HG03442 (cell line): ENCODE measurements at regions not wholly inside any gene's neighbourhood (a gene's known extent, or its start where the extent isn't known, plus 50 kb on each side); places are given as distances from the start of the nearest gene placed in this dataset.
A peak's percentile ranks its signal among the peaks of the same experiment; 100 is the strongest.
"Not testable (repeated sequence)": the region's sequence is repeated elsewhere in the genome, so short reads cannot be mapped to it uniquely, and the experiment has no call there.

Experiments used
- ATAC-seq: cut with Tn5 transposase; IDR thresholded peaks from one replicate; pipeline ENCODE4 v1.9.1; 2021; ENCODE audit warnings: mild to moderate bottlenecking, moderate library complexity; ENCODE audit not compliant: unreplicated experiment

DNA sequence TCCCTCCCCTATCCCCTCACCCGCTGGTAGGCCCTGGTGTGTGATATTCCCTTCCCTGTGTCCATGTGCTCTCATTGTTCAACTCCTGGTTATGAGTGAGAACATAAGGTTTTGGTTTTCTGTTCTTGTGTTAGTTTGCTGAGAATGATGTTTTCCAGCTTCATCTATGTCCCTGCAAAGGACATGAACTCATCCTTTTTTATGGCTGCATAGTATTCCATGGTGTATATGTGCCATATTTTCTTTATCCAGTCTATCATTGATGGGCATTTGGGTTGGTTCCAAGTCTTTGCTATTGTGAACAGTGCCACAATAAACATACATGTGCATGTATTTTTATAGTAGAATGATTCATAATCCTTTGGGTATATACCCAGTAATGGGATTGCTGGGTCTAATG lies 217.8 kb downstream of the TLE3 start:
- not testable (repeated sequence) for ATAC-seq

GRCh38 chr15:69880571-69881301 lies 217.0 kb downstream of the TLE3 start:
- no peak for ATAC-seq

DNA sequence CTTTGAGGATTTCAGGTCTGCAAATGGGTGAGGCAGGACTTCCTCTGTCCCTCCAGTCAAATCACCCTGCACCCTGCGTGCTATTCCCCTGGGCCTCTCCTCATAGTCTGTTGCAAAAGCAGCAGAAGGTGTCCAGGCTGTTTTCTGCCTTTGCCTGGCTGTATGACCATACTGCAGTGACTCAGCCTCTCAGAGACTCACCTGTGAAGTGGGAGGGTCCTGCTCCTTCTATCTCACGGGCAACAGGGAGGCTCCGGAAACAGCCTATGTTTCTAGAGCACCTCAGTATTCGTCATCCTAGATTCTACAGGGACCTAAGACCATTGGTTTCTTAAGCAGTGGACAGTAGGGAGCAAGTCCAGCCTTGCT lies 216.4 kb downstream of the TLE3 start:
- peak; percentile 3 for ATAC-seq

DNA sequence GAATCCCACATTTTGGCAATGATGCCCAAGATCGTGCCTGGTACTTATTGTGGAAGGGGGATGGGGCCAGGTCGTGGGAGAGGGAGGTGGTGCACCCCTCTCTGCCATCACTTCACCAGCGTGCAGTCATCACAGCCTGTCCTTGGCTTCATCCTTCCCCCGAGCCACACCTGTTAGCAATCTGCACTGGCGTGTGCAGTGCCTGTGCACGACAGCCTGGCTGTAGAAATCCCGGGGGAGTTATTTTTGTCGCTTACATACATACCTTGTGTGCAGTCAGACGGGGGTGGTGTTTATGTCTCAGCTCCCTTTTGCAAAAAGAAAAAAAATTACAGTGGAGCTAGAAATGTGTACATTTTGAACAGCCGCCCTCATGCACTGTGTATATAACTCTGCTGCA lies 216.0 kb downstream of the TLE3 start:
- ATAC-seq: peak; percentile 88

GRCh38 chr15:69883306-69883705 lies 214.4 kb downstream of the TLE3 start:
- ATAC-seq: no peak

DNA sequence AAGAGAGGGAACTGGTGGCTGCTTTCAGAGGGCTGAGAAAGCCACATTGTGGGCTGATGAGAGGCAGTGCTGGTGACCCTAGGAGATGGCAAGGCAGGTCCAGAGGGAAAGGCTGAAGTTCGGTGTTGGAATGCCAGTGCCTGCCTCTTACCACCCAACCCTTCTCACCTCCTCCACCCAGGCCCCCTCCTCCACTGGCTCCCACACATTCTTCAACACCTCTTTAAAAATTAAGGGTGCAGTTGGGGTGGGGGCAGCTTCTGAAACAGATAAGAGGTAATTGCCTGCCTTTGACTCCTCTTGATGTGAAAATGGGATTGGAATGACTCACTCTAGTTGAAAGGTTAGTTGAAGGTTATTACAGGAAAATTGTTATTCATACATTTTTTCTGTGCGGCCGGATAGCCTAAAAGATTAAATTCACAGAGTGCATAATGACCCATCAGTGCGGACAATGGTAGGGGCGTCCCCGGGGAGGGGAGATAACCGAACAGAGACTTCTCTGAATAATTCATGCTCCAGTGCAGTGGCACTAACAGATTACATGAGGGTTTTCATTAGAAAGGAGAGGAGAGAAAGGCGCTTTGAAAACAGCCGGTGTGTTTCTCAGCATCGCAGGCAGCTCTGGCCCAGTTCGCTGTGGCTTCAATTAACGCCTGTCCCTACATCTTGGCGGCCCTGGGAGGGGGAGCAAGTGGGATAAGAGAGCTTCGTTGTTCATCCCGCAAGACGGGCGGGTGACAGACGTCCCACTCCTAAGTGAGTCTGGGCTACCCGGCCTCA lies 212.4 kb downstream of the TLE3 start:
- no peak for ATAC-seq

GRCh38 chr15:69887009-69887408 lies 210.7 kb downstream of the TLE3 start:
- no peak for ATAC-seq

GRCh38 chr15:69887553-69887952 lies 210.2 kb downstream of the TLE3 start:
- no peak for ATAC-seq

DNA sequence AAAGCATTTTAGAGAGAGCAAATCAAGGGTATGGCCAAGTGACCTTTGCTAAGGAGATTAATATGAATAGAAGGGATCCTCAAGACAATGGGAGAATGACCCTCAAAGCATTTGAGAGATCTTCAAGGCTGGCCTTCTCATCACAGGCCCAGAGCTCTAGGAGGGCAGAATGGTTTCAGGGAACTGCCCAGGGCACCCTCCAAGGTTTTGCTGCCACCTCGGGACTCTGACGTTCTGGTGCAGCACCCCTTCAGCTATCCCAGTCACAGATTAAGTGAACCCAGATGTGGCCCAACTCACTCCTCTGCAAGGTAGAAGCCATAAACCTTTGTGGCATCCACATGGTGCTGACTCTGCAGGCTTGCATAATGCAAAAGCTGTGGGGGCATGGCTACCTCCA lies 209.3 kb downstream of the TLE3 start:
- ATAC-seq: no peak

DNA sequence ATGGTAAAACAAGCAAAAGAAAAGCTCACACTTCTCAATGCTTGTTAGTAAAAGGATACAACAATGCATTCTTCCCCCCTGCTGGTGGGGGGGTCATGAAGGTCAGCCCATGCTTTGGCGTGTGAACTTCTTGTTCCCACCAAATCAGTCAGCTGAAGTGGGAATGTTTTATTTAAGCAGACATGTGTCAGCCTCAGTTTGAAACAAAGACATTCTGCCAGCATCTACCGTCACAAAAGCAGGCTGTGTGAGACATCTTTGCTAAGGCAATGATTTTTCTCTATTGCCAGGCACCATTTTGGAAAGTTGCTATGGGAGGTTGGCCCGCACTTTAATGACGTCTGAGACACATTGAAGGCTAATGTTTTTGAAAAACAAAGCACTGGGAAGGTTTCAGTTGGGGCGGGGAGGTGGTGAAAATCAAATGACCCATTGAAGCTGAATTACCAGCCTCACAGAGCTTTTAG lies 206.6 kb downstream of the TLE3 start:
- ATAC-seq: no peak

GRCh38 chr15:69891606-69892005 lies 206.1 kb downstream of the TLE3 start:
- no peak for ATAC-seq

- no peak for ATAC-seq
These were observed 205.4 kb downstream of the TLE3 start for GRCh38 chr15:69892351-69892750.

DNA sequence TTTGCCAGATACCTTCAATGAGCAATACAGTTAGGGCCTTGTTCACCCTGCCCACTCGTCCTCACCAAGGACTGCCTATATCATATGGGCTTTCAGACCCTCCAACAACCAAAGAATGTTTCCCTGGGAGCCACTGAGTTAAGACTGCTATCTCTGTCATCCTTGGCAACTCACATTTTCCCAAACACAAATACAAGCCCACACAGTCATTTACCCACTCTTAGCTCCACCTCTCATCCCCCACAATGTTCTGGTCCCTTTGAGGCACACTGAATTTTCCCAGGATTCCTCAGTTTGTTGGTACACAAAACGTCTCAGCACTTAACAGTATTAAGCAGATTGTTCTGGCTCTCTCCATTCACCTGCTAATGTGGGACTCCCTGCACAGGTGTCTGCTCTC lies 204.6 kb downstream of the TLE3 start:
- ATAC-seq: no peak

DNA sequence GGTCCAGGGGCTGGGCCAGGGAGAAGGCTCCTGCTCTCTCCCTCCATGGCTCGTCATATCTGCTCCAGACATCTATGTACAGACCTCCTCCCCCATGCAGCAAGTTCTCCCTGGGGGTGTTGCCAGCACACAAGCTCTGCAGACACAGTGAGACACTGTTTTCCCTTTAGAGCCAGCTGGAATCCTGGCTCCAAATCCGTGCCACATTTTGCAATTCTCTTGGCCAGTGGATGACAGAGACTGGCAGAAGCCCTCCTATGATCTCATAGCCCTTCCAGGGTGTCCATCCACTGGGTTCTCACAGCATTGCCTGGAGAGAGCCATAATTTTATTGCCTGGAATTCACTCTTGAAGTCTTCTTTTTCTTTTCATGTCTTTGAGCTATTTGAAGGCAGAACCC lies 203.9 kb downstream of the TLE3 start:
- no peak for ATAC-seq

- ATAC-seq: no peak
These were observed 202.5 kb downstream of the TLE3 start for GRCh38 chr15:69895202-69895601.

DNA sequence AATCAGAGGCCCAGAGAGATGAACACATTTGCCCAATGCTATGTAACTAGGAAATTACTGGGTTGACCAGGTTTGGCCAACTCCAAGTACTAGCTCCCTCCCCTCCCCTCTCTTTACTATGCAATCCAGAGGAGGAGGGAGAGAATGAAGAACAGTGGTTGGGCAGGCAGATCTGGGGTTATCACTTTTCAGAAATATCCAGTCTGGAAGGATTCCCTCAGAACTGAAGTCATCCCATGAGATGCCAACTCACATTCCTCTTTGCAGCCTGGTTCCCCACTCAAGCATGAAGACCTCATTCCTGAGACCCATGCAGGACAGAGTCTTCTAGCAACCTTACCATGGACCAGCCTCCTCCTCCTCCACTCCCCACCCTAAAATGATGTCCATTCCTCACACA lies 201.1 kb downstream of the TLE3 start:
- no peak for ATAC-seq

DNA sequence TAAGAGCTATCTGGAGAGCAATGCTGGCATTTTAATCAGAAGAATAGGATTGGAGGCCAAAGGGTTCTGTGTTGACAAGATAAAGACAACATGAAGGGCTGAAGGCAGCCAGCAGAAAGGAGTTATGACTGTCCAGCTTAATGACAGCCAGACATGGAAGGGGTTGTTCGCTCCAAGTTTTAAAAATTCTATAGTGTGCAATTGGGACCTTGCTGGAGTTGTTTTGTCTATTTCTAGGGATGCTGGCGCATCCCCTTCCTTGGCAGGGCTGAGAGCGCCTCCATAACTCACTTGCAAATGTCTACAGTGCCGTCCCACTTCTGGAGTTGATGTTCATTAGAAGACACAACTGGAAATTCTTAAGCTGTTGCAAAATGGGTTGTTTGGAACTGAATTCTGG lies 200.7 kb downstream of the TLE3 start:
- ATAC-seq: no peak

DNA sequence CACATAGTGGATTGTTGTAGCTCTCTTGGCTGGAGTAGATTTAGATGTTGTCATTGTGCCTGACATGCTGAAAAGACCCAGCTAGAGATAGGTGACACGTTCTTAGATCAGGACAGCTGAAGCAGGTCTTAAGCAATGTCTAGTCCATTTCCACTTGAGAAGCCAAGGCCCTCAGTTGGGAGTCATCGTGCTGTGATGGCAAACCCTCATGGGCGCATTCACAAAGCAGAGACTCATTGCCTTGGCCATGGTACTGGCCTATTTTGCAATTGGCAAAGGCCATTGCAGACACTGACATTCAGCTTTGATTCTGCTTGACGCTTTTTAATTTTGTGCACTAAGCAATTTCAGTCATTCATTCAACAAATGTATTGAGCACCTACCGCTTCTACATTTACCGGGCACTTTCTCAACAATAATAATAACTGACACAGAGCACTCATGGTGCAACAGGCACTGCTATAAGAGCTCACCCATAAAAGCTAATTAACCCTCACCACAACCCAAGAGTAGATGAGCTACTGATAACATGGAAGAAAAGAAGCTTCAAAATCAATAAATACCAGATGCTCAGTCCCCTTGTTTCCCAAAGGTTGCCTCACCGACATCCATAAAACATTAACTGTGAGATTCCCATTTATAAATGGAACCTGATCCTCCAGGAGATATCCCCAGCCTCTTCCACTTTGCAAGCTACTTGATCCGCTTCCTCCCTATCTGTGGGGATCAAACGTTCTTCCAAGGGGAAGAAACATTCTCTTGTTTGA lies 200.1 kb downstream of the TLE3 start:
- no peak for ATAC-seq

DNA sequence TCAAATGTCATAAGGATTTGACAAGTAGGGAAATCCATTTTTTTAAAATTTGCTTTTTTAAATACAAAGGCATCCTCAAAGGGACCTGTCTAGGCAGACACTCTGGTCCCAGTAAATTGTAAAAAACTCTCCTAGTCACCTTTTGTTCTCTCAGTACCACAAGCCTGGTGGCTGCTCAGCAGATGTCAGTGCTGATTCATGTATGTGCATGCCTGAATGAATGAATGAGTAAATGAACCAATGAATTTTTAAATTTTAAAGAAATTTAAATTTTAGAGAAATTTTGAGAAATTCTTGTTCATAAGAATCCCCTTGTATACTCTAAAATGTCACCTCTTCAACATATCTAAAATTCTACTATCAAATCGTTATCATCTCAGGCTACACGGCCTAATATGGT lies 199.5 kb downstream of the TLE3 start:
- ATAC-seq: no peak

DNA sequence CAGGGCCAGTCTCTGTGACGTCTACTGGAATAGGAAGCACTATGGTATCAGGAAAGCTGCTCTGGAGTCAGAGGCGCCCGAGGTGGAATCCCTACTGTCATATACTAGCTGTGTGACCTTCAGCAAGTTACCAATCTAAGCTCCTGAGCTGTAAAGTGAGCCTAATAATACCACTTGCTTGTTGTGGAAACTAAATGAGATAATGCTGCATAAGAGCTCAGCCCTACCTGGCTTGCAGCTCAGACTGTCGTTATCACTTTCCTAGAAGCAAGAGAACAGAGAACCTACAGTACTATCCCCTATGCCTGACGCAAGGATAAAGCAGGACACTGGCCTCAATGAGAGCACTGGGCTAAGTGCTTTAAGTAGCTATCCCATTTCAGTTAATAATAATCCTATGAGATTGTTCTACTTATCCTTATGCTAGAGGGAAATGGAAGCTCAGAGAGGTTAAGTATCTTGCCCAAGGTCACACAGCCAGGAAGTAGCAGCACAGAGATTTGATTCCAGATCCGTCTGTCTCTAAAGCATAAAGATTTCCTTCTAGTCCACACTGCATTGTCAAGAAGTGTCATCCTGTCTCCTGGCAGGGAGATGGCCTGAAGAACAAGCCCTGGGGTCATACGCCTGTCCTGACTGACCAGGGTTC lies 195.2 kb downstream of the TLE3 start:
- ATAC-seq: no peak
